Ramos (cell line): ENCODE measurements at regions not wholly inside any gene's neighbourhood (a gene's known extent, or its start where the extent isn't known, plus 50 kb on each side); places are given as distances from the start of the nearest gene placed in this dataset.

Experiments used
- in situ Hi-C: fragments of 300-500 bp; cut with MboI; formaldehyde crosslinking; loops from one replicate; pipeline ENCODE4 v1.14.3; 2022; ENCODE audit warnings: low sequenced_read_pairs; ENCODE audit not compliant: unreplicated experiment

DNA sequence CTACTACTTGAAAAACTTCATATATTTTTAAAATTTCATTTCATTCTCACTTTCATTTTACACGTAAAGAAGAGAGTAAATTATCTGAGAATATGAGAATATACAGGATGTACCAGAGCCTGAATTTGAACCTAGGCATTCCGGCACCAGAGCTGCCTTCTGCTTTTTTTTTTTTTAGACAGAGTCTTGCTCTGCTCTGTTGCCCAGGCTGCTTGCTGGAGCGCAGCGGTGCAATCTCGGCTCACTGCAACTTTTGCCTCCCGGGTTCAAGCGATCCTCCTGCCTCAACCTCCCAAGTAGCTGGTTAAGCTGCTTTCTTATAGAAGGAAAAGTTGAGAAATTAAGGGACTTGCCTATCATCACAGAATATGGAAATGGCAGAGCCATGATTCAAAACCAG lies 540.1 kb downstream of the EBF1 start:
- in situ Hi-C loops, result no loop called here

DNA sequence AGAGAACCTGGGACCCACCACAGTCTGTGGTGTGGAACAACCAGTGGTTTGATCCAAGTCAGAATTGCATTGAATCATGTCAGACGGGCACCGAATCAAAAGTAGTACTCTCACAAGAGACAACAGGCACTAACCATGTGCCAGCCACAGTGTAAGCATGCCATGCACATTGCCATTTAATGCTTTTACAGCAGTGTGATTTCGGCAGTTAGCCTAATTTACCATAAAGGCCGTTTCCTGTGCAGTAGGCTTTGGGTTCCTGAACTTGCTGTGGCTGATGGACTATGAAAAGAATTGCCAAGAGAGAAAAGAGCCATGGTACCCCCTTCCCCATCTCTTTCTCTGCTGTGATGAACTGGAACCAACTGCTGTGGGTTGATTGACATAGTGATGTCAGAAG lies 540.6 kb downstream of the EBF1 start:
- in situ Hi-C loops, result no loop called here

DNA sequence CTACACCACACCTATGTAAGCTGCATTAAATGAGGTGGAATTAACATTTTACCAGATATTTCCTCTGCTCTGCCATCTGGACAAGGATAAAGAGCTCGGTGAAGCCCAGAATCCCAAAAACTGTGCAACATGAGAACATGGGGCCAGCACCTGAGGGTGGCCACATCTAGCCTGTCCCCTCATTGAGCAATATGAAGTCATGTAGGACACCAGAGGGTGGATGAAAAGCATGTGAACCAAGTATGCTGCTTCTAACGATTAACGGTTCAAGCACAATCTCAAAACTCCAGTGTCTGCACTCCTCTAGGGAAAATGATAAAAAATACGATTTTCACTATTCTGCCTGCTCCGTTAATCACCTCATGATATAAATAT lies 545.8 kb downstream of the EBF1 start:
- in situ Hi-C loops, result no loop called here

DNA sequence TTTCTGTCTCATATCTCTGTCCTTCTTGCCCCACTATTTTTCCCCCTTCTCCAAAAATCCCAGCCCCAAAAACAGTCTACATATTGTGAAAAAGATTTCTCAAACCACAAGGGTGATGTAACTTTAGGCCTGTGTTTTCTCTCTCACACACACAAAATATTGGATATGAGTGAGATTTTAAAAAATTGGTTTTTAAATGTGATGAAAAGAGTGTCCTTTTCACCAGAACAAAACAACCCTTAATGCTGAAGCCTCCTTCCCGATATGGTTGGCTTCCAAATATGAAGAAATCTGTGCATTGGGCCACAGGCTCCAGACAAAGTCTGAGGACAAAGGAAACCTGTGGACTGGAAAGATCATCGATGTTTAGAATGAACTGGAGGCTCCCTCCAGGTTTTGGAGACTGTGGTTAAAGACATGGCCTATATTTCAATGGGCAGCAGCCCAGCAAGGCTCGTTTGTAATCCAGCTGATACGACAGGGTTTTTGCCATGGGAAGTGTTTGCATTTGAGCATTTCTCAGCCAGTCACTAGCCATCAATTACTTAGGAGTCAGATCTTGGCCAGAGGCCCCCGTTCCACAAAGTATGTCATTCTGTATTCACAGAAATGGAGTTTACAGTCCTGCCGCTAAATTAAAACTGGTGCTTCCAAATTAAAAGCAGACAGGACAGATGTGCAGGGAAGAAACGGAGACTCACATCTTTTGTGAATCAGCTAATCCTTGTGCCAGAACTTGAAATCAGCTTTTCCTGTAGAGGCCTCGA lies 546.3 kb downstream of the EBF1 start:
- in situ Hi-C loops, result no loop called here

DNA sequence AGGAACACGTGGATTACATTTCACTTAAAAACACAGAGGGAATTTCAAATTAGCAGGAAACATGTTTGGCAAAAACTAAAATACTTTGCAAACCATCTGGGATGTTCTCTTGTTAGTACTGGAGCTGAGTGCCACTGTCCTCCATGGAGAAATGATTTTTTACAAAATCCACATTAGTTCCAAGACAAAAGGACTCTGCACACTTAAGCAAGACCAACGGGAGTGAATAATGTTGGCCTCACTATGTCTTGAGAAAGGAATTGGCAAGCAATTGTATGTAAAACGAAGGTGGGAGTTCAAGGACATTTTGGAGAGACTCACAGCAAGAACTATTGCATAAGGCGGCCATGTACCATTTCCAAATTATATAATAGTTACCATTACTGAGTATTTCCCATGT lies 547.5 kb downstream of the EBF1 start:
- in situ Hi-C loops, result no loop called here

DNA sequence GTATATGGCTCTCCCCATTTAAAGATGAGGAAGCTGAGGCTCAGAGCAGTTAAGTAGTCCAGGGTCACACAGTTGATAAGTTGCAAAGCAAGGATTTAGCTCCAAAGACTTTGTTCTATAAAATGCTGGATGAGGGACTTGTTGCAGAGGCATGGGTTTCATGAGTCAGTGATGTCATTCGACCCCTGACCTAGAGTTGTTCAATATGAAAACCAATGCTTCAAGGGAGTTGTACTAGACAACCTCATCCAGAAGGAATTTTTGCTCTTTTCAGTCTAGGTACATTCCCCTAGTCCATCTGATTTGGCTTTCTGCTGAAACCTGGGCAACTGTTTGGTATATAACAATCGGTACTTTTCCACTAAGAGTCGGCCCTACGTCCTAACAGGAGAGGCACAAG lies 550.4 kb downstream of the EBF1 start:
- in situ Hi-C loops, result loop anchor here (25.0 kb wide), 1 partner anchor 563 kb away; no protein-coding TSS in a partner anchor

DNA sequence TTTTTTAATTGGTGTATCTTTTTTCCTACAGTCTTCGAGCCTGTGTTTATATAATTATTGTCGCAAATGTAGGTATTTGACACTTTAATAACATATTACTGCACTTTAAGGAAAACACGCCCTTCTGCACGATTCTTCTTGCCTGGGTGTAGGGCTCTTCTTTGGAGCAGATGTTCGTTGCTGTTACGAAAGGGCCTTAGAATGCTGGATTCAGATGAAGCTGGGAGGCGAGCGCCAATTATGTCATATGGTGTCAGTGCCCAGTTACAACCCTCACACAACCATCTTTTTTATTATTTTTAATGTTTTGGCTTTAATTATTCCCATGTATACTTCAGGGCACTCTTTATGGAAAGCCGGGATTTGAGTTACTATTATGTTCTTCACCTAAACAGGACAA lies 553.0 kb downstream of the EBF1 start:
- in situ Hi-C loops, result loop anchor here (25.0 kb wide), 1 partner anchor 566 kb away; no protein-coding TSS in a partner anchor

DNA sequence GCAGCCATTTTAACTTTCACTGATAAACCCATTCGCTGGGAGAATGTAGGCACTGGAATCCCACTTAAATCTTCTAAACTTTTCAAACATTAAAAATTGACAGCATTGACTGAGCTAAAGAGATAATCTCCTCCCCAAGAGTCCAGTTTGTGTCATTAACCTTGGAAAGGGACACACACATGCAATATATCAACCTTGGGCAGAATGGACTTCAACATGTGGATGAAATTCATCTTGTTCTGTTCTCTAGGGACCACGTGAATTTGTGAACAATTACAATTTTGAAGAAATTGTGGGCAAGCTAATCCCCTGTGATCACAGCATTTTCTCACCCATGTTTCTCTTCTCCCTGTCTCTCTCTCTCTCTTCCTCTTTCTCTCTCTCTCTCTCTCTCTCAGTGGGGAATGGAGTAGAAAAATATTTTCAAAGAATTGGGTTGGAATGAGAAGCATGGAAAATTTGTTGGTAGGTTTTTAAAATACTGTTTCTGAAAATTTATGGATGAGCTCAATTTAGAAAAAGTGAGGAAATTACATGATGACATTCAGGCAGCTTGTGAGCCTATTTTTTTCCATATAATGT lies 553.7 kb downstream of the EBF1 start:
- in situ Hi-C loops, result loop anchor here (25.0 kb wide), 1 partner anchor 566 kb away; no protein-coding TSS in a partner anchor

DNA sequence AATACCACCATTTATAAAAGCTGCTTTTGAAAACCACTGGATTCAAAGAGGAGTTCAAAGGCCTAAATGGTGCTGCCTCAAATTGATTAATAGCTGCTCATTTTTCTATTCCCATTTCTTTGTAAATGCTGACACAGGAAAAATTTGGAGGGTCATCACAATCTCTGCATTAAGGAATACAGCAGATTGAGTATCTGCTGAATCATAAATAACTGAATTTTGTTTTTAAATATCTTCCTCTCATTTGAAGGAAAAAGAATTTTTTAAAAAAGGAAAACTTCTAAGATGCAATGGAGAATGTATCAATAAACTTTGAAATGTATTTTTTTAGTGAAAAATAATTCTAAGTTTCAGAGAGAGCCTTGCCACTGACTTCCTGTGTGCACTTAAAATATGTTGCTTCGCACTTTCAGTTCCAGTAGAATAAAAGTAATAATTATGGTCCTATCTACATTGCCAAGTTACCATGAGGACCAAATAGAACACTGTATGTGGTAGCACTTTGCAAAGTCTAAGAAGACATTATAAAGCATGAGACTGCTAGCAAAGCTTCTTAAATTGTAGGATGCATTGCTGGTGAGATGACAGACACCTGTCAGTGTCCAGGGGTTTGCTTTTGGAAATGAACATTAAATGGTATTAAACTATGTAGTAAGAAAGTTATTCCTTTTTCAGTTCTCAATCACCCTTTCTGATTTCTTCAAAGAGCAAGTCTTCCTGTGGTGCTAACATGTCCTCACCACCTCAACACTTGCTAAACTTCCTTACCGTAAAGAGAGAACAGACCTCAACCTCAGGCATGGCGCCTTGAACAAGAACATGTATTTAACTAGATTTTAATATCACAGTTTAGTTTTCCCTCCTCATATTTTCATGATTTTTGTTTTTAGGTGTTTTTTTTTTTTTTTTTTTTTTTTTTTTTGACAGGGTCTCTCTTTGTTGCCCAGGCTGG lies 555.1 kb downstream of the EBF1 start:
- in situ Hi-C loops, result loop anchor here (25.0 kb wide), 1 partner anchor 568 kb away; no protein-coding TSS in a partner anchor

DNA sequence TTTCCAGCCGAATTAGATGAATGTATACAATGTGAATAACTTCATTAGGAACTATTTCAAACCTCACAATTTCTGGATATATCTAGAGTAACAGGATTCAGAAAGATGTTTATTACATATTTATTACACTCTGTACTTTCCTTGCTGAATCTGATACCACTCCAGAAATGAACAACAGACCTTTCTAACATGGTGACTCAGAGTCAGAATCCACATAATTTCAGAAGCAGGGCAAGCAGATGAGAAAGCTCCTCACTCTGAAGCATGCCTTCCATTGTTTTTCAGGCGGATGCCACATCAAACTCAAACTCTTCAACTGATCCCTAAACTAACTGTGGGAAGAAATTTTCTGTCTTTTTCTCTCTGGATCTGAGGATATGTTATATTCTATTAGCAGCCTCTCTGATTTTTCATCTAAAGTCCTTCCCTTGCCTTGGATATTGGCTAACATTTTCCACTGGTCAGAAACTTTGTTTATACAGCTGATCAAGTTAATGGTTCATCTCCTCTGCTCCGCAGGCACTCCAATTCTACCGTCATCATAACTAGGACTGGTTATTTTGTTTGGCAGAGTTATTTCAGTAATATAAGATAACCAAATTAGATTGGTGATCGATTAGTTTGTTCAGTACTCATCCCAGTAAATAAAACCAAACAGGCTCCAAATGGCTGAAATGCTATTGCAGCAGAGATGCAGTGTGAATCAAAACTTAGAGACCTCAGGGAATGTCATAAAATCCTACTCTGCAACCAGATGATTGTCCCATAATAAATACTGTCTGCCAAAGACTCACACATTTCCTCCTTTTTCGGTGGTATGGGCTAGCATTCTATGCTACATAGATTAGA lies 556.0 kb downstream of the EBF1 start:
- in situ Hi-C loops, result loop anchor here (25.0 kb wide), 1 partner anchor 569 kb away; no protein-coding TSS in a partner anchor

DNA sequence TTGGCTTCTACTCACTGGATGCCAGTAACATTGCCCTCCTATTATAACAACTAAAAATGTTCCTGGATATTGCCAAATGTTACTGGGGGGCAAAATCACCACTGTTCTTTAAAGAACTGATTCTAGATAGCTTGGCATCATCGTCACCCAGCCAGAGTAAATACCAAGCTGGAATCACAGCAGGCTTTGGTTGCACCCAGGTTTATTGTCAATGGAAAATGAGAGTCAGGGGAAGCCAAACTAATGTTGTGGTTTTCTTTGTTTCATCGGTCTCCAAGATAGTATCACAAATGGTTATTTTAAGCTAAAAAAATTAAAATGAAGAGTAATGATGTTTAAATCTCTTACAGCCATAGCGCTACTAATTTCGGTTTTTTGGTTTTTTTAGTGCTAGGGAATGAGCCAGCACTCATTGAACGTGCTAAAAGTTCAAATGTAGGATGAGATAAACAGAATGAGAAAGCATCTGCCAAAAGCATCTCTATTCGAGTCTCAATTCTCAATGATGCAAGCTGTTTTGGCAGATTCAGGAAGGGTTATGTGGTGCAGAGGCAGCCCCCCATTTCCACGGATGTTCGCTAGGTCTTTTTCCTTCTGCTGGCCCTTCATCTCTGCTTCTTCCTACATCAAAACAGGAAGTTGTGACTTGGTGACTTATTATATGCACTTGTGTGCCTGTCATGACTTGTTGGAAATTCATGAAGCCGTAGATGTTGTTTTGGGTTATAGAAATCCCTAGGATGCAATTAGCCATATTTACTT lies 558.0 kb downstream of the EBF1 start:
- in situ Hi-C loops, result loop anchor here (25.0 kb wide), 1 partner anchor 571 kb away; no protein-coding TSS in a partner anchor

DNA sequence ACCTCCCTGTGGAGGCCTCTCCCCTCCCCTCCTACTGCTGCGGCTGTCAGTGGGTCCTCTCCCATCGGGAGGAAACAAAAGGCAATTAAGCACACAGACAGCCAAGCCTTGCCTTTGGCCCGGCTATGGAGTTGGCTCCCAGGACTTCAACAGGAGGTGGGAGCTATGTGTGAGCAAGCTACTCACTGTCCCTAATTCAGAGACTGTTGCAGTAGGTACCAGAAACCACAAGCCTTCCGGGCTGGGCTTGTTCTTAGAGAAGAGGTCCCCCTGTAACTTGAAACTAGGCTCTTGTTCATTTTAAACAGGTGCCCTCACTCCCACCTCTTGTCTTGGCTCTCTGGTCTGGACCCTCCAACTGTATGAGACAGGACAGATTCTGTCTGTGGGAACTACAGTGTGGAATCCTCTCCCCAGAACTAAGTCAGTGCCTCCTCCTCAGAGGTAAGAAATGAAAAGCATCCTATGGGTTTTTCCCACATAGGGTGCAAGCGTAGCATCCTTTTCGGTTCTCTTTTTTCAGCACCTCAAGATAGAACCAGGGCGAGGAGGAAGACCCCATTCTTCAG lies 561.1 kb downstream of the EBF1 start:
- in situ Hi-C loops, result loop anchor here (25.0 kb wide), 1 partner anchor 574 kb away; no protein-coding TSS in a partner anchor

DNA sequence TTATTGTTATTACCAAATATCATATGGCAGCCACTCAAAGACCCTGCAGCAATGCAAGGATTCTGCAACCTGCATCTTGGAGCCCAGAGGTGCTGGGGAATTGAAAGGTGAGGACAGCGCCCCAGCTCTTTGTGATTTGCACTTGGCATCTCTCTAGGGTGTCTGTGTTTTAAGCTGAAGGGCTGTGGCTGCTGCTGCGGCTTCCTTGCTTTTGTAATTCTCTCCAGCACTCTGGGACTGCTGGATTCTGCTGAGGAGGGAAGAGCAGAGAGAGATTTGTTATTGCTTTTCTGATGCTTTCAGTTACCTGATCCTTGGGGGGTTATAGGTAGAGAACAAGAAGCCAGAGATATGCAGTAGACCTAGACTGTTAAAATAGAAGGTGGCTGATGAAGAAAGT lies 562.4 kb downstream of the EBF1 start:
- in situ Hi-C loops, result loop anchor here (25.0 kb wide), 1 partner anchor 575 kb away; no protein-coding TSS in a partner anchor

DNA sequence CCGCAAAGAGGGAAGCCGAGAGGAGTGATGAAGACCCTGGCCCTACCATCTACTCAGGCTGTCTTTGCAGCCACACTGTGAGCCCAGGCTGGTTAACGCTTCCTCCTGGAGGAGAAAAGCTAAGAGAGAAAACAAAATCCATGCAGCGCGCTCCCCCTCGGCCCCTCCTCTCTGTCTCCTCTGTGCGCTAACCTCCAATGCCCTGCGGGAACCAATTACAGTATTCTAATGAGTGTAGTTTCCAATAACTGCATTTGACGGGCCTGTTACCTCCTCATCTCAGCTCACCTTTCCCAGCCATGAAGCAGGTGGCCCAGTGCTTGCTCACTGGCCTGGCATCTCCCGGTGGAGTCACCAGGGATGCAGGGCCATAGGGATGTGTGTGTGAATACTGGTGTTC lies 565.5 kb downstream of the EBF1 start:
- in situ Hi-C loops, result loop anchor here (25.0 kb wide), 1 partner anchor 578 kb away; no protein-coding TSS in a partner anchor

DNA sequence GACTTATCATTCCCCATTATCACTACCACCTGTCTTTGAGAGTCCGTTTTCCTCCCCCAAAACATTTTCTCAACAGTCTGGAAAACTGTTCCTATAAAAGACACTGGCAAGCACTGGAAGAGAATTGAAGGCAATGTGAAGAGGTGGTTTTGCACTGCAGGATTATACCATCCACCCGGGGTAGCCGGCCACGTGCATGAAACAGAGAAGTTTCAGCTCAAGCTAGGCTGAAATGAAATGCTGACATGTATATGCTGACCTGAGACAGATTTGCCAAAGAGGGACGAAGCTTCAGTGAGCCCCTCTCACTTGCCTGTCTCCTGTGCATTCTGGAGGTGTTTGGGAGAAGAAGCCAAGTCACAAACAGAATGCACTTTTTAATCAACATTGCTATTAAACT lies 567.0 kb downstream of the EBF1 start:
- in situ Hi-C loops, result loop anchor here (25.0 kb wide), 1 partner anchor 580 kb away; no protein-coding TSS in a partner anchor

DNA sequence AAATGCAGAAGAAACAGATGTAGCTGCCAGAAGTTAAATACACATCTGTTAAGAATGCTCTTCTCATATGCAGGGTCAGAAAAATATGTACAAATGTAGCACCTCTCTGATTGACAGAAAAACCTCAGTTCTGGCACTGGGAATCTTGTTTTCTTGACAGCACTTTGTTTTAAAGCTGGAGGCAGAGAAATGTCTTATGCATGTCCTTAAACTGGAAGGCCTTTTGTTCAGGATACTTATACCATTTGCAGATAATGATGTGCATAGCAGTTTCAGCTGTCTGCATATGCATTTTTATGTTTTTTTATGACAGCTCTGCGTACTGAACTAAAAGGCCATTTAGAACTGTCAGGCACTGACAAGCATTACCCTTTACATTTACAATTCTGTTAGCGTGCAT lies 567.9 kb downstream of the EBF1 start:
- in situ Hi-C loops, result loop anchor here (25.0 kb wide), 1 partner anchor 580 kb away; no protein-coding TSS in a partner anchor

DNA sequence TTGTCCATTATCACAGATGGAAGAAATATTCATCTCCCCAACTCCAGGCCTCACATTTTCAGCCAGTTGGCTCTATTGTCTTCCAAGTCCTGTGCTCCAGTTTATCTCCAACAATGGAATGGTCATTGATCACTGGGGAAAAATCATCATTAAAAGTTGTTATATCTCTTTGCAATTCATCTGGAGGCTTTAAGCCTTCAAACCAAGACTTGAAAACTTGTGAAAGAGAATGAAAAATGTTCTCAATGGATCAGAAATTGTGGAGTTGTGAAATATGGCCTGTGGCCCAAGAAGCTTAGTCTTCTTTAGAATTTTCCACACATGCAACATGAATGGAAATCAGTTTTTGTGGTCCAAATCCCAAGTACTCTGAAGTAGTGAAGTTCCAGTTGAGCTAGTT lies 569.6 kb downstream of the EBF1 start:
- in situ Hi-C loops, result loop anchor here (25.0 kb wide), 1 partner anchor 582 kb away; no protein-coding TSS in a partner anchor

DNA sequence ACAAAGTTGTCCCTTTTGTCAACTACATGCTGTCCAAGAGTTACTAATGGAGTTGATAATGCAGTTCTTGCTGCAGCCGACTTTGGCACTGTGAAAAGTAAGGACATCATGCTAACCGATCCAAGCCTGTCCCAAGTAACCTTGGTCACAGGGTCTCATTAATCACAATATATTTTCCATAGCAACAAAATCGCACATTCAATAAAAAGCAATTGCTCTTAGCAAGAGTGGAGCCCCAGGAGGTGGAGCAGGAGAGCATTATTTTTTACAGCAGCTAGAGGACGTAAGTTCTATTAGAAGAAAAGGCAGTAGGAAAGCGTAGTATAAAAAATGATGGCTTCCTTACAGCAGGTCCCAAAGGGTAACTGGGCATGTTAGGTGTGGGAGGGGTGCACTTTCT lies 570.3 kb downstream of the EBF1 start:
- in situ Hi-C loops, result loop anchor here (25.0 kb wide), 1 partner anchor 583 kb away; no protein-coding TSS in a partner anchor
